Nephron progenitor cell (in vitro differentiated cells): ENCODE measurements at regions not wholly inside any gene's neighbourhood (a gene's known extent, or its start where the extent isn't known, plus 50 kb on each side); places are given as distances from the start of the nearest gene placed in this dataset.

Source experiments
- DNase-seq: peaks from one replicate; pipeline ENCODE4 v3.0.0; 2021
- H3K27ac Mint-ChIP-seq: 2 replicates; pipeline ENCODE4 v1.8.0; 2021; ENCODE audit warnings: mild to moderate bottlenecking, moderate library complexity, mixed read lengths
- H3K27me3 Mint-ChIP-seq: 2 replicates; pipeline ENCODE4 v1.8.0; 2021; ENCODE audit warnings: mild to moderate bottlenecking, low read depth, mixed read lengths; ENCODE audit not compliant: poor library complexity
- H3K36me3 Mint-ChIP-seq: 2 replicates; pipeline ENCODE4 v1.8.0; 2021; ENCODE audit warnings: low read depth, mixed read lengths
- H3K4me1 Mint-ChIP-seq: 2 replicates; pipeline ENCODE4 v1.8.0; 2021; ENCODE audit warnings: mixed read lengths
- H3K4me3 Mint-ChIP-seq: 2 replicates; pipeline ENCODE4 v1.8.0; 2021; ENCODE audit warnings: mild to moderate bottlenecking, moderate library complexity, mixed read lengths
- H3K9me3 Mint-ChIP-seq: 2 replicates; pipeline ENCODE4 v1.8.0; 2021; ENCODE audit warnings: mild to moderate bottlenecking, moderate library complexity, mixed read lengths
- TF ChIP-seq, protein P1 (sequence below): fragments of 200-600 bp; sonication (generic); IDR thresholded peaks from 2 replicates; pipeline ENCODE4 v1.5.0; 2021; ENCODE audit warnings: antibody characterized with exemption

DNA sequence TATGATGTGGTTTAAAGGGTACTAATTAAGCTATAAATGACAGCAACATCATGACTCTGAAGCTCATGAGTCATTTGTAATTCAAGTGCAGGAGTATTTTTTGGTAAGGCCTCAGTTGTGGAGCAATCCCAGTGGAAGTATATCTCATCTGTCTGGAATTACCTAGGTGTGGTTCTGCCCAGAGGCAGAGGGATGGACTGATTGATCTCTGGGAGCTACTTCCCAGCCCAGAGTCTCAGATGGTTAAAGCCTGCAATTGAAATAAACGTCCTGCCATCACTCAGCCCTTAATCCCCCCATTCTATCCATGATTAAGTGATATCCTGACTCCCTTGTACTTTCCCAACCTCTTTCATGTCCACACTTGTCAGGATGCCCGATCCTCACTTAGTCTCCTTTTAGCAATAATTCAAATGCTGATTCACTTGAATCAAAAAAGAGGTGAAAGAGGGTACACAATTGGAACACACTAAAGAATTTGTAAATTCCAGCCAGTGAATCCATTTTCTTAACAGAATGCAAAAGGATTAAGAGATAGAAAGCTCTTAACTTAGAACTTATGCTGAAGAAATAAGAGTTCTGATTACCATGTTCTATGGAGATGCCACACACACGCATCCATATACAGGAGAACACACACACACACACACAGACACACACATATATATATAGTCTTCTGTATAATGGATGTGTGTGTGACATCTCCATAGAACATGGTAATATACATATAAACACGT, 664.4 kb downstream of the NYAP2 start:
- H3K9me3 Mint-ChIP-seq = no peaks in the 10 kb centered on the region
- H3K36me3 Mint-ChIP-seq = no peaks in the 10 kb centered on the region
- no peak overlapping the region for H3K4me3 Mint-ChIP-seq
- TF ChIP-seq, protein P1, sequence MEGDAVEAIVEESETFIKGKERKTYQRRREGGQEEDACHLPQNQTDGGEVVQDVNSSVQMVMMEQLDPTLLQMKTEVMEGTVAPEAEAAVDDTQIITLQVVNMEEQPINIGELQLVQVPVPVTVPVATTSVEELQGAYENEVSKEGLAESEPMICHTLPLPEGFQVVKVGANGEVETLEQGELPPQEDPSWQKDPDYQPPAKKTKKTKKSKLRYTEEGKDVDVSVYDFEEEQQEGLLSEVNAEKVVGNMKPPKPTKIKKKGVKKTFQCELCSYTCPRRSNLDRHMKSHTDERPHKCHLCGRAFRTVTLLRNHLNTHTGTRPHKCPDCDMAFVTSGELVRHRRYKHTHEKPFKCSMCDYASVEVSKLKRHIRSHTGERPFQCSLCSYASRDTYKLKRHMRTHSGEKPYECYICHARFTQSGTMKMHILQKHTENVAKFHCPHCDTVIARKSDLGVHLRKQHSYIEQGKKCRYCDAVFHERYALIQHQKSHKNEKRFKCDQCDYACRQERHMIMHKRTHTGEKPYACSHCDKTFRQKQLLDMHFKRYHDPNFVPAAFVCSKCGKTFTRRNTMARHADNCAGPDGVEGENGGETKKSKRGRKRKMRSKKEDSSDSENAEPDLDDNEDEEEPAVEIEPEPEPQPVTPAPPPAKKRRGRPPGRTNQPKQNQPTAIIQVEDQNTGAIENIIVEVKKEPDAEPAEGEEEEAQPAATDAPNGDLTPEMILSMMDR = no peak
- no peaks in the 10 kb centered on the region for H3K4me1 Mint-ChIP-seq
- H3K27ac Mint-ChIP-seq = no peak overlapping the region
- H3K27me3 Mint-ChIP-seq = no peaks in the 10 kb centered on the region
- DNase-seq = no peak

DNA sequence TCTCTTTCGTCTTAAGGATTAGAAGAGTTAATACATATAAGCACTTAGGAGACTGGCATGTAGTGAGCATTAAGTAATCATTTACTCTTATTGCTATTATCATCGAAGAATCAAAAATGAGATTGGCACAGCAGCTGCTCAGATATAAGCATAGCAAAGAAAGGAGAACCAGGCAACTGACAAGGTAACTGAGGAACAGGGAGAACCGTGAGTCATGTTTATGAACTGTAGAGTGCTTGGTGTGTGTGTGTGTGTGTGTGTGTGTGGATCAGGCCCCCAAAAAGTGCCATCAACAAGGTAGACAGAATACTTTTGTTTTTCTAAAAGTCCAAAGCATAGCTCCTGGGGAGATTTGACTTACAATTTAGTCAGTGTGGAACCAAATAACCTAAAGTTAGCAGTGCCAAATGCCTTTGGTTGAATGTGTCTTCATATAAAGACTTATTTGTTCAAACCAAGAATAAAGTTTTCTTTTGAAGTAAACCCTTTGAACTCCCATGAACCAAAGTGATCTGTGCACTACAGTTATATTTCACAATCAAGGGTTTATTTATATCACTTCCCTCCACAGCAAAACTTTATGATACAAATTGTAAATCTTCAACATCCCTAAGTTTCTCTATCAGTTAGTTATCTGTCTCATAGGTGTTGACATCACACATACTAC, 660.6 kb downstream of the NYAP2 start:
- no peak overlapping the region for H3K4me3 Mint-ChIP-seq
- DNase-seq = no peak
- no peaks in the 10 kb centered on the region for H3K36me3 Mint-ChIP-seq
- no peaks in the 10 kb centered on the region for H3K27me3 Mint-ChIP-seq
- H3K27ac Mint-ChIP-seq = no peak overlapping the region
- no peaks in the 10 kb centered on the region for H3K4me1 Mint-ChIP-seq
- TF ChIP-seq, protein P1 = no peak
- H3K9me3 Mint-ChIP-seq = no peaks in the 10 kb centered on the region

DNA sequence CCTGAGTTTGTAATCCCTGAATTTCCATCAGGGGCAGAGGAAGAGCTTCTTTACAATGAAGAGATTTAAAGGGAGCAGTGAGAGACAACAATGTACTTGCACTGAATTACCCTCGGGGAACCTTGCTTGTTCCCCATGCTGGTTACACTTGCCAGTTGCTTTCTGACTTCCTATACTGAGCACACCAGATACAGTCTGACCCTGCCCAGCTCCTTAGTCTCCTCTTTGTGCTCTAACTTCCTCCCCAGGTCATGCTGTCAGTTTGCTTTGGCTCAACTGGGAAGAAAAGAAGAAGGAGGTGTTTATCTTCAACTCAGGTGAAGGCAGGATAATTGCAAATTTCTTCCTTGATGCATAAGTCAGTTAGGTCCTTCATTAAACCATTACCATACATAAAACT, 658.4 kb downstream of the NYAP2 start:
- H3K27ac Mint-ChIP-seq = no peak overlapping the region
- DNase-seq = no peak
- H3K4me1 Mint-ChIP-seq = no peaks in the 10 kb centered on the region
- H3K36me3 Mint-ChIP-seq = no peaks in the 10 kb centered on the region
- H3K4me3 Mint-ChIP-seq = no peak overlapping the region
- TF ChIP-seq, protein P1 = no peak
- H3K27me3 Mint-ChIP-seq = no peaks in the 10 kb centered on the region
- no peaks in the 10 kb centered on the region for H3K9me3 Mint-ChIP-seq

DNA sequence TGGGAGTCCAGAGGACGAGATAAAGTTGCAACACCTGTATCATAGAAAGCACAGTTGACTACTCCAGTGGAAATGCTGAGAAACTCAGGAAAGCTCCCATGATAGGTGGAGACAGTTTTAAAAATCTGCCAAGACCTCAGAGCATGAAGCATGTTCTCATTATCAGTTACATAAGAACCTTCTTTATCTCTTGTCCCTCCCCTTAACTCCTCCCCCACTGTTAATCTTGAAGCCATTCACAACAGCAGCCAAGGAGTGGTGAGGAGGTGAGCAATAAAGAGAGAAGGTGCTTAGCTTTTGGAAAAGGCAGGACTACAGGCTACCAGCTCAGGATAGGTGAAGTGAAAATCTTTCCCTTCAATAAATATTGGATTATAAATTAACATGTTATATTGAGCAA, 657.9 kb downstream of the NYAP2 start:
- Mint-ChIP-seq H3K27me3 (no peaks in the 10 kb centered on the region), H3K9me3 (no peaks in the 10 kb centered on the region), H3K4me1 (no peaks in the 10 kb centered on the region), H3K4me3 (no peak overlapping the region), H3K36me3 (no peaks in the 10 kb centered on the region), H3K27ac (no peak overlapping the region)
- TF ChIP-seq, protein P1 = no peak
- DNase-seq = no peak

DNA sequence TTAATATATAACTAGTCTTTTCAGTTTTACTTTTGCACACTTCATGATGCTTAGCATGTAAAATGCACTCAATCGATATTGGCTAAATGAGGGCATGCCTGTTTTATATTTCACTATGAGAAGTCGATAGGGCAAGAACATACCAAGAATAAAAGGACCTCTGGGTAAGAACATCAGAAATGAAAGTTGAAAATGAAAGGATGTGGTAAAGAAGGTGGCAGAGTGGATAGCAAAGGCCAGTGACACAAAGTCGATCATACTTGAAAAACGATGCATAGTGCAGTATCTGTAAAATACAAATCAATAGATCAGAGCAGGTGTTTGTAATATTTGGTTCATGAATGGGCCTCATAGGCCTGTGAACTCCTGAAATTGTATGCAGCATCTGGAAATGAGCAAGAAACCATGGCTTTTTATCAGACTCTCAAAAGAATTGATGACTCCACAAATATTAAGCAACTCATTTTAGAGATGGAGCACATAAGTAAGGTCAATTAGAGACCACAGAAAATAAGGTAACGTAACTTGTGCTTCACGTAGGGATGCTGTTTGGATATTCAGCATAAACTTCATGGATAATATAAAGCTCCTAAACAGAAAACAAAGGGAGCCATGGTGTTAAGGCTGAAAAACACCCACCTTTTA, 653.4 kb downstream of the NYAP2 start:
- DNase-seq = no peak
- peaks cover 11% of the 10 kb centered on the region for H3K4me1 Mint-ChIP-seq
- no peaks in the 10 kb centered on the region for H3K9me3 Mint-ChIP-seq
- TF ChIP-seq, protein P1 = no peak
- H3K4me3 Mint-ChIP-seq = no peak overlapping the region
- H3K27ac Mint-ChIP-seq = no peak overlapping the region
- no peaks in the 10 kb centered on the region for H3K36me3 Mint-ChIP-seq
- no peaks in the 10 kb centered on the region for H3K27me3 Mint-ChIP-seq
